Endothelial cell of umbilical vein (primary cell): ENCODE measurements at regions not wholly inside any gene's neighbourhood (a gene's known extent, or its start where the extent isn't known, plus 50 kb on each side); places are given as distances from the start of the nearest gene placed in this dataset.

ENCODE experiments used
- BruUV-seq: library from RNA; stranded (reverse); fragments of 400-500 nt; replicated peaks from 2 replicates; lab custom pipeline; 2021; lab: Mats Ljungman, UMichigan
- CTCF ChIA-PET: fragments of 300-600, 350-600 bp; sonication (Branson Sonifier 250); formaldehyde crosslinking; loops from one replicate; lab custom pipeline; 2021; ENCODE audit warnings: antibody characterized with exemption, inconsistent platforms; lab: Charles Lee
- POLR2A ChIA-PET: fragments of 300-600, 350-600 bp; sonication (Branson Sonifier 250); formaldehyde crosslinking; loops from one replicate; lab custom pipeline; 2021; ENCODE audit warnings: antibody characterized with exemption, inconsistent platforms; lab: Charles Lee
- DNase-seq: peaks from one replicate; pipeline ENCODE4 v3.0.0-alpha.2; 2011; ENCODE audit warnings: low read depth, low spot score
- FAIRE-seq: peaks from 2 replicates; lab custom pipeline; 2011; peaks lifted over from hg19 to GRCh38; lab: Jason Lieb, UNC
- H2AFZ ChIP-seq: 2 replicates; pipeline ENCODE4 v1.6.0; 2012; ENCODE audit warnings: low read depth, low read length, control low read depth, inconsistent platforms
- H3K27ac ChIP-seq: 2 replicates; pipeline ENCODE4 v1.5.1; 2011; ENCODE audit warnings: low read depth, mild to moderate bottlenecking, control low read depth, low read length, moderate library complexity; ENCODE audit not compliant: insufficient read depth
- H3K27me3 ChIP-seq, 2 experiments: 2 replicates each; pipeline versions ENCODE4 v1.6.0 to v1.6.1; 2011; ENCODE audit warnings: low read length in 2 of 2, mixed read lengths in 1 of 2; ENCODE audit not compliant: control insufficient read depth in 2 of 2, insufficient read depth in 2 of 2
- H3K36me3 ChIP-seq, 2 experiments: 2 replicates in 1 of 2; 3 replicates in 1 of 2; pipeline ENCODE4 v1.5.1; 2011; ENCODE audit warnings: low read length in 2 of 2, mild to moderate bottlenecking in 1 of 2, moderate library complexity in 1 of 2; ENCODE audit not compliant: control insufficient read depth in 2 of 2, insufficient read depth in 2 of 2; ENCODE audit errors: extremely low read depth in 1 of 2
- H3K4me1 ChIP-seq: 3 replicates; pipeline ENCODE4 v1.5.1; 2011; ENCODE audit warnings: mild to moderate bottlenecking, low read length; ENCODE audit not compliant: control insufficient read depth, insufficient read depth; ENCODE audit errors: extremely low read depth
- H3K4me2 ChIP-seq: 2 replicates; pipeline ENCODE4 v1.6.1; 2011; ENCODE audit warnings: low read length, control low read depth, mixed read lengths; ENCODE audit not compliant: insufficient read depth
- H3K4me3 ChIP-seq, 3 experiments: fragments of 200-600 bp in 1 of 3; sonication (generic), shearing (Covaris generic) in 1 of 3; replicated peaks in 1 of 3; 2 replicates each; pipeline ENCODE4 v1.5.1; 2011 to 2016; ENCODE audit warnings: control low read depth in 3 of 3, low read length in 3 of 3, mild to moderate bottlenecking in 2 of 3, inconsistent platforms in 1 of 3, low read depth in 1 of 3, moderate library complexity in 1 of 3; ENCODE audit not compliant: insufficient read depth in 1 of 3
- H3K79me2 ChIP-seq: 2 replicates; pipeline ENCODE4 v1.6.0; 2012; ENCODE audit warnings: low read length, inconsistent platforms; ENCODE audit not compliant: control insufficient read depth, insufficient read depth
- H3K9ac ChIP-seq: replicated peaks from 2 replicates; pipeline ENCODE3; 2011; ENCODE audit warnings: low read length, control low read depth; ENCODE audit not compliant: insufficient read depth; ENCODE audit errors: extremely low read depth
- H3K9me1 ChIP-seq: replicated peaks from 3 replicates; pipeline ENCODE4 v1.6.0; 2011; ENCODE audit warnings: mild to moderate bottlenecking, low read length; ENCODE audit not compliant: control insufficient read depth, insufficient read depth; ENCODE audit errors: extremely low read depth
- H3K9me3 ChIP-seq: replicated peaks from 2 replicates; pipeline ENCODE4 v1.5.1; 2012; ENCODE audit warnings: low read length, inconsistent platforms; ENCODE audit not compliant: control insufficient read depth, insufficient read depth
- H4K20me1 ChIP-seq: replicated peaks from 2 replicates; pipeline ENCODE3; 2011; ENCODE audit warnings: mild to moderate bottlenecking, low read length; ENCODE audit not compliant: control insufficient read depth, insufficient read depth; ENCODE audit errors: extremely low read depth
- CTCF ChIP-seq, 2 donors: IDR thresholded peaks; 1 replicate in 1 of 2; 2 replicates in 1 of 2; pipeline ENCODE4 v1.5.1; 2011; ENCODE audit warnings: low read length in 2 of 2, mild to moderate bottlenecking in 2 of 2, moderate library complexity in 2 of 2, control low read depth in 1 of 2, inconsistent platforms in 1 of 2, low read depth in 1 of 2; ENCODE audit not compliant: insufficient read depth in 1 of 2; ENCODE audit errors: extremely low read depth in 1 of 2
- EZH2 ChIP-seq: IDR thresholded peaks from 2 replicates; pipeline ENCODE4 v1.6.1; 2012; ENCODE audit warnings: borderline replicate concordance, low read depth, mild to moderate bottlenecking, moderate library complexity, low read length, inconsistent platforms; ENCODE audit not compliant: severe bottlenecking
- FOS ChIP-seq: IDR thresholded peaks from 2 replicates; pipeline ENCODE4 v1.6.1; 2011; ENCODE audit warnings: mild to moderate bottlenecking, low read length, moderate library complexity, borderline replicate concordance; ENCODE audit not compliant: insufficient read depth
- GATA2 ChIP-seq: IDR thresholded peaks from 2 replicates; pipeline ENCODE4 v1.7.0; 2011; ENCODE audit warnings: low read depth, mild to moderate bottlenecking, moderate library complexity, mixed read lengths, low read length; ENCODE audit not compliant: insufficient read length, insufficient read depth
- JUN ChIP-seq: IDR thresholded peaks from 2 replicates; pipeline ENCODE4 v1.6.1; 2011; ENCODE audit warnings: borderline replicate concordance, low read depth; ENCODE audit not compliant: insufficient read length, insufficient read depth
- MAX ChIP-seq: IDR thresholded peaks from 2 replicates; pipeline ENCODE4 v1.6.1; 2011; ENCODE audit not compliant: insufficient read depth, insufficient read length
- MYC ChIP-seq: IDR thresholded peaks from one replicate; pipeline ENCODE4 v1.6.1; 2011; ENCODE audit warnings: mild to moderate bottlenecking, low read depth, low read length
- POLR2A ChIP-seq: IDR thresholded peaks from 2 replicates; pipeline ENCODE4 v1.6.1; 2012; ENCODE audit warnings: low read depth, mild to moderate bottlenecking, control low read depth, low read length
- POLR2AphosphoS5 ChIP-seq: IDR thresholded peaks from 2 replicates; pipeline ENCODE4 v1.6.1; 2012; ENCODE audit warnings: low read depth, mild to moderate bottlenecking, control low read depth, low read length, moderate library complexity; ENCODE audit not compliant: insufficient read depth
- dilution Hi-C: fragments of 300-500 bp; cut with MboI; formaldehyde crosslinking; loops from one replicate; pipeline ENCODE4 v1.15.0; 2019; ENCODE audit warnings: low sequenced_read_pairs; ENCODE audit not compliant: extremely low pct_ligation_motif_present
- intact Hi-C: fragments of 100-400 bp; cut with micrococcal nuclease; formaldehyde crosslinking; loops from one replicate; pipeline ENCODE4 v1.10.0; 2022

GRCh38 chr6:50549026-50549425 is 164.3 kb upstream of the TFAP2D start:
- no peaks in the 10 kb centered on the region for H3K79me2 ChIP-seq
- H3K27ac ChIP-seq: no peak overlapping the region
- ChIA-PET CTCF (no interaction called here), POLR2A (no interaction called here)
- no peaks in the 10 kb centered on the region for H3K4me1 ChIP-seq
- no peaks in the 10 kb centered on the region for H3K9me3 ChIP-seq
- no peak overlapping the region for H2AFZ ChIP-seq
- no peaks in the 10 kb centered on the region for H3K36me3 ChIP-seq
- no peaks in the 10 kb centered on the region for H3K9me1 ChIP-seq
- FAIRE-seq: no peak
- no peaks in the 10 kb centered on the region for H4K20me1 ChIP-seq
- no peak for DNase-seq
- no peak overlapping the region for H3K9ac ChIP-seq
- dilution Hi-C loops (no loop called here), intact Hi-C loops (no loop called here)
- no peak overlapping the region for H3K4me2 ChIP-seq
- no peak for TF ChIP-seq MYC
- no peak for TF ChIP-seq GATA2
- no peak for TF ChIP-seq JUN
- no peak for TF ChIP-seq MAX
- TF ChIP-seq EZH2: no peak
- TF ChIP-seq CTCF (IDR thresholded peaks at IDR 0.05; ENCODE audit: extremely low read depth in 1 of 2, insufficient read depth in 1 of 2, low read depth in 1 of 2, low read length in 2 of 2): no peak
- TF ChIP-seq FOS: no peak
- no peak for TF ChIP-seq POLR2A
- no peak for TF ChIP-seq POLR2AphosphoS5
- BruUV-seq: no TSS peak
- no peaks in the 10 kb centered on the region for H3K27me3 ChIP-seq
- no peak overlapping the region for H3K4me3 ChIP-seq
